Heart left ventricle (tissue), 16 donors: ENCODE measurements at regions not wholly inside any gene's neighbourhood (a gene's known extent, or its start where the extent isn't known, plus 50 kb on each side); places are given as distances from the start of the nearest gene placed in this dataset.
A peak's percentile ranks its signal among the peaks of the same experiment; 100 is the strongest.

Source experiments
- ATAC-seq, 4 donors: fragments of 200-7000 bp; cut with Tn5 transposase; one replicate each; pipeline ENCODE4 v1.9.1; 2020 to 2022; ENCODE audit warnings: moderate library complexity in 4 of 4, mild to moderate bottlenecking in 3 of 4, moderate number of reproducible peaks in 1 of 4
- DNase-seq, 5 donors: peaks; one replicate each; pipeline ENCODE4 v3.0.0-alpha.2; 2020
- H3K27ac ChIP-seq, 12 donors: fragments of 200-600 bp; sonication (generic) in 4 of 12; one replicate each; pipeline versions ENCODE4 v1.5.0 to v1.8.0; 2016 to 2022; ENCODE audit warnings: mild to moderate bottlenecking in 2 of 12
- H3K27me3 ChIP-seq, 9 donors: fragments of 200-600 bp; sonication (generic) in 2 of 9; one replicate each; pipeline versions ENCODE4 v1.5.1 to v1.8.0; 2016 to 2022; ENCODE audit warnings: mild to moderate bottlenecking in 3 of 9
- H3K36me3 ChIP-seq, 9 donors: fragments of 200-600 bp; sonication (generic) in 2 of 9; one replicate each; pipeline versions ENCODE4 v1.5.0 to v1.8.0; 2018 to 2022; ENCODE audit warnings: mild to moderate bottlenecking in 2 of 9
- H3K4me1 ChIP-seq, 12 donors: fragments of 200-600 bp; sonication (generic) in 4 of 12; one replicate each; pipeline versions ENCODE4 v1.5.0 to v1.8.0; 2016 to 2022; ENCODE audit warnings: mild to moderate bottlenecking in 3 of 12
- H3K4me3 ChIP-seq, 12 donors: fragments of 200-600 bp; sonication (generic) in 4 of 12; one replicate each; pipeline versions ENCODE4 v1.5.0 to v1.8.0; 2017 to 2022; ENCODE audit warnings: mild to moderate bottlenecking in 9 of 12, moderate library complexity in 4 of 12
- H3K9me3 ChIP-seq, 12 donors: fragments of 200-600 bp; sonication (generic) in 4 of 12; one replicate each; pipeline versions ENCODE4 v1.5.0 to v1.8.0; 2016 to 2022; ENCODE audit warnings: mild to moderate bottlenecking in 1 of 12
- POLR2A ChIP-seq, 2 donors: fragments of 450-650 bp; IDR thresholded peaks; one replicate each; pipeline ENCODE4 v1.6.1; 2017; ENCODE audit warnings: antibody characterized with exemption in 2 of 2, mild to moderate bottlenecking in 2 of 2, moderate library complexity in 2 of 2
- WGBS, 4 donors: extraction: QIAGEN DNeasy Blood & Tissue Kit in 2 of 4; methylation state at CpG; one replicate each; pipeline versions ENCODE4 v1.1.5 to v1.1.7; 2013 to 2018; 5-methylcytosine and 5-hydroxymethylcytosine counted together
- intact Hi-C, 10 donors: fragments of 100-400 bp; cut with DNase I; formaldehyde crosslinking; loops; one replicate each; pipeline versions ENCODE4 v1.11.1 to v1.14.2; 2022
- TF ChIP-seq, protein P1 (sequence below), 12 donors: fragments of 200-600 bp; sonication (generic) in 4 of 12; IDR thresholded peaks; one replicate each; pipeline versions ENCODE4 v1.5.0 to v1.8.0; 2018 to 2022; ENCODE audit warnings: antibody characterized with exemption in 12 of 12, mild to moderate bottlenecking in 5 of 12
- donor health status: ischemic (EF 13 %, LVEDD 7.1; RV severe dilation, severe dysfunction).
- donor health status: healthy with polysubstance abuse.
- donor health status: DM: no; HTN: yes; CAD: no.
- donor health status: DM: no; HTN: no; CAD: no.
- donor health status: ischemic (EF 25% LVEDD 6.9; RV normal size, moderate dysfunction).
- donor health status: ischemic (EF 25% LVEDD 5.7; RV mildly dilated, moderate dysfunction).
- donor health status: healthy.
- donor health status: DM: yes; HTN: yes; CAD: no.
- donor health status: ischemic (EF 35%, LVEDD 5.7; RV mildly dilated, moderate dysfunction).
- donor health status: nonischemic (EF 11% LVEDD 7.7; RV severe dilation, severe dysfunction).
- donor health status: DM: yes; HTN: yes; CAD: no.
- donor health status: PGD.
- donor health status: ischemic (EF 29% LVEDD 5.4; RV normal size, mild dysfunction).
- donor health status: nonischemic (EF 23%, LVEDD 6.1; RV moderate dilation, normal function).

DNA sequence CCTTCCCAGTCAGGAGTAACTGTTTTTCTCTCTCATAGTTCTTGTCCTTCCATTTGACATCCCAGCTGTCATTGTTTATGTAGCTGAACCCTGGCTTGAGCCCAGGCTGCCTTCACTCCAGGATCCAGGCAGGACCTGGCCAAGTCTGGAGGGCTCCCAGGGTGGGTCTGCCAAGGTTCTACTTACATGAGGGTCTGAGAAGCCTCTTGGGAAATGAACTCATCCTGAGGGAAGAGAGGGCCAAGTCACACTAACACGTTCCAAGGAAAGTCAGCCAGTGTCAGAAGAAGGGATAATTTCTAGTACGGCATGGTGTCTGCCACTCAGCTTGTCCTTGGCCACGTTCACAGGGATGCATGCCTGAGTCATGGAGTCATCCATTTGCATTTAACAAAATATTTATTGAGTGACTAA is 54.8 kb upstream of the SRD5A3 start:
- intact Hi-C loops = no loop called here
- Histone ChIP-seq H3K36me3 (no peaks in the 10 kb centered on the region), H3K27me3 (no peaks in the 10 kb centered on the region), H3K27ac (no peak overlapping the region), H3K4me3 (no peak overlapping the region), H3K9me3 (peaks cover 0 to 3% (median 0%) of the 10 kb centered on the region in 12 donors), H3K4me1 (peaks cover 0 to 7% (median 0%) of the 10 kb centered on the region in 12 donors)
- 32 to 46% (median 36%) methylated on average over 3 of the region's 3 CpGs for whole genome bisulfite sequencing, 4 donors
- peak in 4 of 5 donors; percentile 14 to 77 (median 62) for DNase-seq
- TF ChIP-seq, protein P1, sequence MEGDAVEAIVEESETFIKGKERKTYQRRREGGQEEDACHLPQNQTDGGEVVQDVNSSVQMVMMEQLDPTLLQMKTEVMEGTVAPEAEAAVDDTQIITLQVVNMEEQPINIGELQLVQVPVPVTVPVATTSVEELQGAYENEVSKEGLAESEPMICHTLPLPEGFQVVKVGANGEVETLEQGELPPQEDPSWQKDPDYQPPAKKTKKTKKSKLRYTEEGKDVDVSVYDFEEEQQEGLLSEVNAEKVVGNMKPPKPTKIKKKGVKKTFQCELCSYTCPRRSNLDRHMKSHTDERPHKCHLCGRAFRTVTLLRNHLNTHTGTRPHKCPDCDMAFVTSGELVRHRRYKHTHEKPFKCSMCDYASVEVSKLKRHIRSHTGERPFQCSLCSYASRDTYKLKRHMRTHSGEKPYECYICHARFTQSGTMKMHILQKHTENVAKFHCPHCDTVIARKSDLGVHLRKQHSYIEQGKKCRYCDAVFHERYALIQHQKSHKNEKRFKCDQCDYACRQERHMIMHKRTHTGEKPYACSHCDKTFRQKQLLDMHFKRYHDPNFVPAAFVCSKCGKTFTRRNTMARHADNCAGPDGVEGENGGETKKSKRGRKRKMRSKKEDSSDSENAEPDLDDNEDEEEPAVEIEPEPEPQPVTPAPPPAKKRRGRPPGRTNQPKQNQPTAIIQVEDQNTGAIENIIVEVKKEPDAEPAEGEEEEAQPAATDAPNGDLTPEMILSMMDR (IDR thresholded peaks at IDR 0.05) = no peak
- no peak for TF ChIP-seq POLR2A (IDR thresholded peaks at IDR 0.05)
- peak; percentile 72 to 89 (median 78) for ATAC-seq

DNA sequence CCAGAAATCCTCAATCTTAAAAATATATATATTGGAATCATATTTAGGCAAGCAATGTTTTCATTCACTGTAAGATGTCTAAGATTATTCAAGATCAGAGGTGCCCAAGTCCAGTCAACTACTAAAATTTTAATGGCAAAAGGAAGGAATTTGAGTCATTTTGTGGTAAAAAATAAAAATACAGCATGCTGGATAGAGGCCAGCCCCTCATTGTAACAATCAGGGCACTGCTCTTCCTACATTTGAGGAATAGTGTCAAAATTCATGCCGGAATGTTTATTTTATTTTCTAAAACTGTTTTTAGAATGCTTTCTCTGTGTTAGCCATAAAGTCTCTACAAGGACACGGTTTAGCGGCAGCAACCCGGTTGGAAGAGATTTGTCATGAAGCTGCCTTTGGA is 49.9 kb upstream of the SRD5A3 start:
- no peak overlapping the region for H3K4me3 ChIP-seq
- H3K4me1 ChIP-seq = peaks cover 0 to 5% (median 0%) of the 10 kb centered on the region in 12 donors
- no peak for DNase-seq
- no peaks in the 10 kb centered on the region for H3K36me3 ChIP-seq
- WGBS, 4 donors = 85 to 93% (median 92%) methylated on average over 4 of the region's 4 CpGs
- intact Hi-C loops = no loop called here
- H3K27ac ChIP-seq = no peak overlapping the region
- no peak for TF ChIP-seq POLR2A (IDR thresholded peaks at IDR 0.05)
- TF ChIP-seq, protein P1 (IDR thresholded peaks at IDR 0.05) = no peak
- peaks cover 0 to 3% (median 0%) of the 10 kb centered on the region in 12 donors for H3K9me3 ChIP-seq
- no peaks in the 10 kb centered on the region for H3K27me3 ChIP-seq
- ATAC-seq = no peak
